HG03060 (cell line): ENCODE measurements at regions not wholly inside any gene's neighbourhood (a gene's known extent, or its start where the extent isn't known, plus 50 kb on each side); places are given as distances from the start of the nearest gene placed in this dataset.

Experiments used
- ATAC-seq: cut with Tn5 transposase; IDR thresholded peaks from one replicate; pipeline ENCODE4 v1.9.1; 2021; ENCODE audit warnings: low read depth, moderate number of reproducible peaks; ENCODE audit not compliant: unreplicated experiment

GRCh38 chr22:49291781-49292180 lies 535.9 kb downstream of the BRD1 start:
- no peak for ATAC-seq

GRCh38 chr22:49291169-49291568 lies 536.5 kb downstream of the BRD1 start:
- no peak for ATAC-seq

DNA sequence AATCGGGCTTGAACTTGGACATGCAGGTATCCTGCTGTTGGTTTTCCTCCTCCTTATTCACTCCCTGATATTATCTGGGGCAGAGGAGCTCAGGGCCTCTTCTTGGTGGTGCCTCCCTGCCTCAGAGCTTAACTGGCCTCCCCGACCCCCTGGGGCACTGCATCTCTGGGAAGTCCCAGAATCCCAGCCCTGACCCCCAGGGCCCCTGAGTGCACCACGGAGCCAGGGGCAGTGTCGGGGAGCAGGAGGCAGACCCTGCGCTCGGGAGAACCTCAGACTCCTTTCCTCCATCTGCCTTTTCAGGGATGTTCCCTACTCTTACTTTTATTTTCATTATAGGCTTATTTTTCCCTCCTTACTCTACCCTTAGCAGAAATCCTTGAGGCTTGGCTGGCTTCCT lies 537.0 kb downstream of the BRD1 start:
- no peak for ATAC-seq

GRCh38 chr22:49289822-49290679 lies 537.6 kb downstream of the BRD1 start:
- no peak for ATAC-seq

GRCh38 chr22:49286181-49286760 lies 541.4 kb downstream of the BRD1 start:
- ATAC-seq, result no peak

DNA sequence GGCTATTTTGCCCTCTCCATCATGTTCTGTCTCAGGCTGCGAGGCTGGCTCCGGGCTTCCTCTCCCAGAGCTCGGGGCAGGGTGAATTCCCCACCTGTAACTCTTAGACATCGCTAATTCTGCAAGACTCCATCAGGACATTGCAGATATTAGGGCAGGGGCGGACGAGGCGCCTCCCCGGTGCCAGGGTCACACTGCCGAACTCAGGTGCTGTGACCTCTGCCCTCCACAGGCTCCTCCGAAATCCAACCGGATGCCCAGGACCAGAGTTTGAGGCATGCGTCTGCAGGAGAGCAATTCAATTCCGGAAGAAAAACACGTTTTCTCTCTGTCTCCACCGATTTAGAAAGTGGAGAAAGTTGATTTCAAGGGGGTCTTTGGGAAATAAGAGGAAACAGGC lies 542.7 kb downstream of the BRD1 start:
- ATAC-seq, result no peak

- no peak for ATAC-seq
Observed at GRCh38 chr22:49284056-49284784, 543.5 kb downstream of the BRD1 start.

- no peak for ATAC-seq
Observed at GRCh38 chr22:49282596-49282995, 545.1 kb downstream of the BRD1 start.

GRCh38 chr22:49281467-49282340 lies 546.0 kb downstream of the BRD1 start:
- ATAC-seq, result no peak

DNA sequence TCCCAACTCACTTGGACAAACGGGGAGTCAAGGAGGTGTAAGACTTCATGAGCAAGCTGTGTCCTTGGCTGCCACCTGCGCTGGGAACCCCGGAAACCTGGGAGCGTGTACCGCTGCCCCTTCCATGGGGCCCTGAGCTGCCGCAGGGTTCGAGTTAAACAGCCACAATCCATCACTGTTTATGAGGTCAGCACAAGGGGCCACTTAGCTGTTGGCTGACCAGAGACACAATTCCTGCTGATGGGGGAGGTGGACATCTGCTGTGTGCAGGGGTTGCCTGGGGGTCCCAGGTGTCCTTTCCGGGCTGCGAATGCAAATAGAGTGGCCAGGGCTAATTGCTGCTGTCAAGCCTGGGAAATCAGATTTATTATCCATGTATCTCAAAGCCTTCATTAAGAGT lies 549.3 kb downstream of the BRD1 start:
- no peak for ATAC-seq

DNA sequence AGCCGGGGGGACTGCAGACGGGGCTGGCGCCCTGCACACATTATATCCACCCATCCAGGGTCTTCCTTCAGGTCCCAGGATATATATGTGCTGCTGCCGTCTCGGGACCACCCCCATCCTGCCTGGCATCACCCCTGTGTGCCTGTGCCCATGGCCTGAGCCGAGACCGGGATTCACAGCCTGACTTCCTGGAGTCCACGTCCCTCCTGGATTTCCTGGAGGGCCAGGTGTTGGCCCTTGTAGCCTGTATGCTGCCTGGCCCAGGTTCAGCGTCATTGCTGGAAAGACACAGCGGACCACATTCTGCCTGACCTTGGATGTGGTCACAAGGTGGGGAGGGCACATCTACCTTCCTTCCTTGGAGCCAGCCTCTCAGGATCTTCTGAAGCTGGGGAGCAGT lies 551.1 kb downstream of the BRD1 start:
- ATAC-seq, result no peak

DNA sequence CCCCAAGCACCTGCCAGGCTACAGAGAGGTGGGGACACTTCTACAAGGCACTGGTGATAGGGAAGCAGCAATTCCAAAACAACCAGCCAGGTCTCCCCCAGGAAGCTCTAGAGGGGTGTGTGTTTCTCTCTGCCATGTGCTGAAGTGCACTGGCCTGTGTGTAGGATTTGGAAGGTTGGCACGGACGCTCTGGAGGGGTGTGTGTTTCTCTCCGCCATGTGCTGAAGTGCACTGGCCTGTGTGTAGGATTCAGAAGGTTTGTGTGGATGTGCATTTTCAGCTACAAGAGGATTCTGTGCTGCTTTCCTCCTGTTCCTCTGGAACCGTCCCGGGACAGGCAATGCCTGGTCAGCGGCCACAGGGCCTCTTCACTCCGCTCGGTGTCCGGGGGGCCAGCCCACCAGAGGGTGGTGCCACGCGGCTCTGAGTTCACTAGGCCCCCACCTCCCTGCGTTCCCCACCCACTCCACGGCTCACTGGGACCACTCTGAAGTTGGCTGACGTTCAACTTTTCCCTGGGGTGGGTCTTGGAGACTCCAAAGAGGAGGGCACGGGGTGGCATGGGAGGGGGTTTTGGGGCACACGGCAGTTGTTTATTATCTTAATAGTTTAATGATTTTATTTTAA lies 552.8 kb downstream of the BRD1 start:
- no peak for ATAC-seq

DNA sequence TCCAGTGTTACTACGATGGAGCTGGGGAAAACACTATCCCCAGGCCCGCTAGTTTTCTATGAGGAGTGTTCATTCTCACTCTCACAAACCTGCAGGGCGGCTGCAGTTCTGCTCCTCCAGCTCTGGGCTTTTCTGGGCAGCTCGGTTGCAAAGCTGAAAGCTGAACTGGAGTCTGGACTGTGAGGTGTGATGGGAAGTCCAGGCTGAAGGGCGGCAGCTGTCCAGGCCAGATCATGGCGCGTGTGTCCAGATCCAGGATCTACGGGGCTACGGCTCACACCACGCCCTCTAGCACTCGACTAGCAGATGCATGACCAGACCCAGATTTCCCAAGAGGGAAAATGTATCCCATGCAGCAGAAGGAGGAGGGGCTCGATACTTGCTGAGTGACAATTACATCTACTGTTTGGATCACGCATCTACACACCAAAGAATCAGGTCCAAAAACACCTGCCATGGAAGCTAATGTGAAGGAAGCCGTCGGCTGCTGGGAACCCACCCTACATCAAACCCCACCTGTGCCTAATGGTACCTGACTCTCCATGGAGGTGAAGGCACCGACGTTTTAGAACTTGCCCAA lies 555.0 kb downstream of the BRD1 start:
- no peak for ATAC-seq

GRCh38 chr22:49271831-49272230 lies 555.8 kb downstream of the BRD1 start:
- ATAC-seq, result no peak

DNA sequence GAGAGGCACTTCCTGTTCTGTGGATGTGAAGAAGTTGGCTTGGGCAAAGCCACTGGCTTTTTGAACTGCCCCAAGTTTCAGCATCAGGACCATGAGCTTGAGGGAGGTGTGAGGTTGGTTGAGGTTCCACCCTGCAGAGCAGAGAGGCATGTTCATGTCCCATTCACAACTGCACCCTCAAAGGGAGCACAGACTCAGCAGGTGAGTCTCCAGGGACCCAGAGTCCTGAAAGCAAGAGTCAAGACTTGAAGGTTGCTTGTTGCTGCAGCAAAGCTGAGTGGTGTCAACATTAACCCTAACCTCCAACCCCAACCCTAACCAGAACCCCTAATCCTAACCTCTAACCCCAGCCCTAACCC lies 556.3 kb downstream of the BRD1 start:
- ATAC-seq, result no peak

GRCh38 chr22:49270595-49271368 lies 556.9 kb downstream of the BRD1 start:
- no peak for ATAC-seq

DNA sequence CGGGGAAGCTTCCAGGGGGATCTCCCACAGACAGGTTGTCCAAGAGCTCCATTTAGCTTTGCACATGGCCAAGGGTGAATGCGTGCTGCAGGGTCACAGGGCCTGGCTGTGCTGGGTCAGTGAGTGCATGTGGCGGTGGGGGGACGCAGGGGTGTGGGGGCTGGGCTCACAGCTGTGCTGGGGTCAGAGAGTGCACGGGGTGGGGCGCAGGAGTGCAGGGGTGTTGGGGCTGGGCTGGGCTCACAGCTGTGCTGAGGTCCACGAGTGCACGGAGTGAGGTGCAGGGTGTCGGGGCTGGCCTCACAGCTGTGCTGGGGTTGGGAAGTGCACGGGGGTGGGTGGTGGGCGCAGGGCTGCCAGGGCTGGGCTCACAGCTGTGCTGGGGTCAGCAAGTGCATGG lies 557.7 kb downstream of the BRD1 start:
- ATAC-seq, result no peak

DNA sequence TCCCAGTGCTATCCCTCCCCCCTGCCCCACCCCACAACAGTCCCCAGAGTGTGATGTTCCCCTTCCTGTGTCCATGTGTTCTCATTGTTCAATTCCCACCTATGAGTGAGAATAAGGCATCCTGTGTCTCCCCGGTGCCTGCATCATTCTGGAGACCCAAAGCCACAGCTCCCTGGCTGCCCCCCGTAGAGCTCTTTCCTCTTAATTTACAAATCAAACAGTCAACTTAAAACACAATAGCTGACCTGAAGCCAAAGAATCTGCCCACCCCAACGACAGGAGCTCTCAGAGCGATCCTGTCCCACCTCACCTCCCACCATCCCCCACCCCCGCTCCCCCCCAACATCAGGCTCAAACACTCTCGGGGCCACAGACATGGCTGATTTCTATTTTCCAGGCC lies 558.3 kb downstream of the BRD1 start:
- ATAC-seq, result no peak

DNA sequence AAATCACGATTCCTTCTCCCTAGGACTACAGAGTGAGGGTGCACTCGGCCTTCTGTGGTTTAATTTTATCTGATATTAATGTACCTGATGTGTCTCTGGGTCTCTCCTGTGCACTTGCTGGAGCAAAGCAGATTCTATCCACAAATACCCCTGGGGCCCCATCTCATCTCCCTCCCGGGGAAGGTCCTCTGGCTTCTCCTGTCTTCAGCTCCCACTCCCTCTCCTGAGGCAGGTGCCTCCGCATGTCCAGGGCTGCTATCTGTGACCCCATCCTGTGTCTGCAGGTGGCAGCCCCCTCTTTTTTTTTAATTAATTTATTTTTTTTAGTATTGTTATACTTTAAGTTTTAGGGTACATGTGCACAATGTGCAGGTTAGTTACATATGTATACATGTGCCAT lies 558.7 kb downstream of the BRD1 start:
- ATAC-seq, result no peak
